ENCODE measurements at regions not wholly inside any gene's neighbourhood (a gene's known extent, or its start where the extent isn't known, plus 50 kb on each side); places are given as distances from the start of the nearest gene placed in this dataset.

DNA sequence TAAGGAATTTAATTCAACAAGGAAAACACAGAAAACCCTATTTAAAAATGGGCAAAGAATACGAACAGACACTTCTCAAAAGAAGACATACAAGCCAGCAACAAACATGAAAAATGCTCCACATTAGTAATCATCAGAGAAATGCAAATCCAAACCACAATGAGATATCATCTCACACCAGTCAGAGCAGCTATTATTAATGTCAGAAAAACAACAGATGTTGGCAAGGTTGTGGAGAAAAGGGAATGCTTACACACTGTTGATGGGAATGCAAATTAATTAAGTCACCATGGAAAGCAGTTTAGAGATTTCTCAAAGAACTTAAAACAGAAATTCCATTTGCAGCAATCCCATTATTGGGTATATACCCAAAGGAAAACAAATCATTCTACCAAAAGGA, 55.2 kb downstream of the GCC1 start:
- TF ChIP-seq TAF1 (CRISPR knock-in tag; IDR thresholded peaks at IDR 0.05) (no peak), CREB3 (CRISPR knock-in tag; IDR thresholded peaks at IDR 0.05) (no peak), KAT2B (IDR thresholded peaks at IDR 0.05; ENCODE audit: borderline replicate concordance, low read depth, low read length) (no peak), ZNF549 (CRISPR knock-in tag; IDR thresholded peaks at IDR 0.05) (no peak), GABPA (IDR thresholded peaks at IDR 0.05; ENCODE audit: low read depth, low read length) (no peak), GABPA (CRISPR knock-in tag; IDR thresholded peaks at IDR 0.05; ENCODE audit: low read depth) (no peak), STAT5B (CRISPR knock-in tag; IDR thresholded peaks at IDR 0.05) (no peak), SMC3 (IDR thresholded peaks at IDR 0.05; ENCODE audit: low read length) (no peak), GABPB1 (CRISPR knock-in tag; IDR thresholded peaks at IDR 0.05) (no peak), STAG1 (CRISPR knock-in tag; IDR thresholded peaks at IDR 0.05) (no peak), LBX2 (CRISPR knock-in tag; IDR thresholded peaks at IDR 0.05; ENCODE audit: borderline replicate concordance) (no peak), E2F1 (CRISPR knock-in tag; IDR thresholded peaks at IDR 0.05) (no peak)
- TF ChIP-seq, protein P1, sequence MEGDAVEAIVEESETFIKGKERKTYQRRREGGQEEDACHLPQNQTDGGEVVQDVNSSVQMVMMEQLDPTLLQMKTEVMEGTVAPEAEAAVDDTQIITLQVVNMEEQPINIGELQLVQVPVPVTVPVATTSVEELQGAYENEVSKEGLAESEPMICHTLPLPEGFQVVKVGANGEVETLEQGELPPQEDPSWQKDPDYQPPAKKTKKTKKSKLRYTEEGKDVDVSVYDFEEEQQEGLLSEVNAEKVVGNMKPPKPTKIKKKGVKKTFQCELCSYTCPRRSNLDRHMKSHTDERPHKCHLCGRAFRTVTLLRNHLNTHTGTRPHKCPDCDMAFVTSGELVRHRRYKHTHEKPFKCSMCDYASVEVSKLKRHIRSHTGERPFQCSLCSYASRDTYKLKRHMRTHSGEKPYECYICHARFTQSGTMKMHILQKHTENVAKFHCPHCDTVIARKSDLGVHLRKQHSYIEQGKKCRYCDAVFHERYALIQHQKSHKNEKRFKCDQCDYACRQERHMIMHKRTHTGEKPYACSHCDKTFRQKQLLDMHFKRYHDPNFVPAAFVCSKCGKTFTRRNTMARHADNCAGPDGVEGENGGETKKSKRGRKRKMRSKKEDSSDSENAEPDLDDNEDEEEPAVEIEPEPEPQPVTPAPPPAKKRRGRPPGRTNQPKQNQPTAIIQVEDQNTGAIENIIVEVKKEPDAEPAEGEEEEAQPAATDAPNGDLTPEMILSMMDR (CRISPR knock-in tag; IDR thresholded peaks at IDR 0.05), result no peak
- TF ChIP-seq, protein P2, sequence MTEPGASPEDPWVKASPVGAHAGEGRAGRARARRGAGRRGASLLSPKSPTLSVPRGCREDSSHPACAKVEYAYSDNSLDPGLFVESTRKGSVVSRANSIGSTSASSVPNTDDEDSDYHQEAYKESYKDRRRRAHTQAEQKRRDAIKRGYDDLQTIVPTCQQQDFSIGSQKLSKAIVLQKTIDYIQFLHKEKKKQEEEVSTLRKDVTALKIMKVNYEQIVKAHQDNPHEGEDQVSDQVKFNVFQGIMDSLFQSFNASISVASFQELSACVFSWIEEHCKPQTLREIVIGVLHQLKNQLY (CRISPR knock-in tag; IDR thresholded peaks at IDR 0.05), result no peak
- TF ChIP-seq, protein P3, sequence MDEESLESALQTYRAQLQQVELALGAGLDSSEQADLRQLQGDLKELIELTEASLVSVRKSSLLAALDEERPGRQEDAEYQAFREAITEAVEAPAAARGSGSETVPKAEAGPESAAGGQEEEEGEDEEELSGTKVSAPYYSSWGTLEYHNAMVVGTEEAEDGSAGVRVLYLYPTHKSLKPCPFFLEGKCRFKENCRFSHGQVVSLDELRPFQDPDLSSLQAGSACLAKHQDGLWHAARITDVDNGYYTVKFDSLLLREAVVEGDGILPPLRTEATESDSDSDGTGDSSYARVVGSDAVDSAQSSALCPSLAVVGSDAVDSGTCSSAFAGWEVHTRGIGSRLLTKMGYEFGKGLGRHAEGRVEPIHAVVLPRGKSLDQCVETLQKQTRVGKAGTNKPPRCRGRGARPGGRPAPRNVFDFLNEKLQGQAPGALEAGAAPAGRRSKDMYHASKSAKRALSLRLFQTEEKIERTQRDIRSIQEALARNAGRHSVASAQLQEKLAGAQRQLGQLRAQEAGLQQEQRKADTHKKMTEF (CRISPR knock-in tag; IDR thresholded peaks at IDR 0.05), result no peak
